Breast epithelium (tissue), 3 donors: ENCODE measurements at regions not wholly inside any gene's neighbourhood (a gene's known extent, or its start where the extent isn't known, plus 50 kb on each side); places are given as distances from the start of the nearest gene placed in this dataset.

Source experiments
- POLR2AphosphoS5 ChIP-seq, 3 donors: sonication (generic); formaldehyde crosslinking; IDR thresholded peaks; one replicate each; pipeline ENCODE4 v1.6.1; 2017; ENCODE audit warnings: antibody characterized with exemption in 3 of 3
- TF ChIP-seq, protein P1 (sequence below), 3 donors: fragments of 450-650 bp; IDR thresholded peaks; one replicate each; pipeline ENCODE4 v1.5.1; 2016 to 2017; ENCODE audit warnings: antibody characterized with exemption in 3 of 3, mild to moderate bottlenecking in 3 of 3, moderate library complexity in 3 of 3

DNA sequence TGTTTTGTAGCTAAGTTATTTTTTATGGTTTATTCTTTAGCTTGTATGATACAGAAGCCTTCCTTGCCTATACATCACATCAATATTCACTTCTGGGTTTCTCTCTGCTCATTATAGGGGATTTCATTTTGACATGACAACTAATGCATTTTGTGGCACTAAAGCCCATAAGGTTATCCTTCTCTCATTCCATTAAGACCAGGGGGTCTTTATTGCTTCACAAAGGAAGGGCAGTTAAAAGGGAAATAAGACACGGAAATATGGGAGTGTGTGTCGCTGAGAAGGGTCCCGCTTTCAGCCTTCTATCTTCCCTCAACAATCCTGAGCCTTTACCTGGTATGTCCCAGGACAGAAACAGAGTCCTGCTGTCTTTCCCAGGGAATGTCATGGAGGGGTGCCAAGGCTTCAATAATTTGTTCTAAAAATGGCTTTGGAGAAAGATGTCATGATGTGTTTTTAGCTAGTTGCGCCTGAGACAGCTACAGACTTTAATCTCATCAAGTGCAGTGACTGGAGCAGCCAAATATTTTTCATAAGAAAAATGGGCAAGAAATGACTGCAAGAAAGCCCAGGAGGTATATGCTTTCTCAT, 1145.4 kb upstream of the TMEM132C start:
- no peak for TF ChIP-seq POLR2AphosphoS5 (IDR thresholded peaks at IDR 0.05)
- TF ChIP-seq, protein P1, sequence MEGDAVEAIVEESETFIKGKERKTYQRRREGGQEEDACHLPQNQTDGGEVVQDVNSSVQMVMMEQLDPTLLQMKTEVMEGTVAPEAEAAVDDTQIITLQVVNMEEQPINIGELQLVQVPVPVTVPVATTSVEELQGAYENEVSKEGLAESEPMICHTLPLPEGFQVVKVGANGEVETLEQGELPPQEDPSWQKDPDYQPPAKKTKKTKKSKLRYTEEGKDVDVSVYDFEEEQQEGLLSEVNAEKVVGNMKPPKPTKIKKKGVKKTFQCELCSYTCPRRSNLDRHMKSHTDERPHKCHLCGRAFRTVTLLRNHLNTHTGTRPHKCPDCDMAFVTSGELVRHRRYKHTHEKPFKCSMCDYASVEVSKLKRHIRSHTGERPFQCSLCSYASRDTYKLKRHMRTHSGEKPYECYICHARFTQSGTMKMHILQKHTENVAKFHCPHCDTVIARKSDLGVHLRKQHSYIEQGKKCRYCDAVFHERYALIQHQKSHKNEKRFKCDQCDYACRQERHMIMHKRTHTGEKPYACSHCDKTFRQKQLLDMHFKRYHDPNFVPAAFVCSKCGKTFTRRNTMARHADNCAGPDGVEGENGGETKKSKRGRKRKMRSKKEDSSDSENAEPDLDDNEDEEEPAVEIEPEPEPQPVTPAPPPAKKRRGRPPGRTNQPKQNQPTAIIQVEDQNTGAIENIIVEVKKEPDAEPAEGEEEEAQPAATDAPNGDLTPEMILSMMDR (IDR thresholded peaks at IDR 0.05): no peak
